Tibial artery (tissue), 4 donors: ENCODE measurements at regions not wholly inside any gene's neighbourhood (a gene's known extent, or its start where the extent isn't known, plus 50 kb on each side); places are given as distances from the start of the nearest gene placed in this dataset.
A peak's percentile ranks its signal among the peaks of the same experiment; 100 is the strongest.
"Not testable (repeated sequence)": the region's sequence is repeated elsewhere in the genome, so short reads cannot be mapped to it uniquely, and the experiment has no call there.

ENCODE experiments used
- DNase-seq, 2 donors: peaks; one replicate each; pipeline ENCODE4 v3.0.0-alpha.2; 2019
- H3K27ac ChIP-seq, 2 donors: fragments of 200-600 bp; sonication (generic) in 1 of 2; 1 replicate in 1 of 2; 2 replicates in 1 of 2; pipeline ENCODE4 v1.5.1; 2018 to 2019; ENCODE audit warnings: mild to moderate bottlenecking in 1 of 2
- H3K27me3 ChIP-seq, 2 donors: fragments of 200-600 bp; sonication (generic) in 1 of 2; one replicate each; pipeline versions ENCODE4 v1.5.1 to v1.6.0; 2016 to 2019
- H3K36me3 ChIP-seq, 3 donors: fragments of 200-600 bp; sonication (generic) in 2 of 3; one replicate each; pipeline ENCODE4 v1.5.1; 2016 to 2019; ENCODE audit warnings: mild to moderate bottlenecking in 2 of 3
- H3K4me1 ChIP-seq, 4 donors: fragments of 200-600 bp; sonication (generic) in 2 of 4; 1 replicate in 3 of 4; 2 replicates in 1 of 4; pipeline ENCODE4 v1.5.1; 2016 to 2019
- H3K4me3 ChIP-seq, 2 donors: fragments of 200-600 bp; sonication (generic) in 1 of 2; 1 replicate in 1 of 2; 2 replicates in 1 of 2; pipeline ENCODE4 v1.5.1; 2018 to 2019; ENCODE audit warnings: mild to moderate bottlenecking in 2 of 2
- H3K9me3 ChIP-seq, 3 donors: fragments of 200-600 bp; sonication (generic) in 1 of 3; one replicate each; pipeline ENCODE4 v1.5.1; 2016 to 2019
- intact Hi-C: fragments of 100-400 bp; cut with DNase I; formaldehyde crosslinking; loops from one replicate; pipeline ENCODE4 v1.15.0; 2023; ENCODE audit warnings: low total_unique reads
- TF ChIP-seq, protein P1 (sequence below), 2 experiments: fragments of 200-600 bp in 1 of 2; fragments of 450-650 bp in 1 of 2; IDR thresholded peaks; one replicate each; pipeline ENCODE4 v1.5.1; 2017 to 2019; ENCODE audit warnings: antibody characterized with exemption in 2 of 2, mild to moderate bottlenecking in 1 of 2, moderate library complexity in 1 of 2

DNA sequence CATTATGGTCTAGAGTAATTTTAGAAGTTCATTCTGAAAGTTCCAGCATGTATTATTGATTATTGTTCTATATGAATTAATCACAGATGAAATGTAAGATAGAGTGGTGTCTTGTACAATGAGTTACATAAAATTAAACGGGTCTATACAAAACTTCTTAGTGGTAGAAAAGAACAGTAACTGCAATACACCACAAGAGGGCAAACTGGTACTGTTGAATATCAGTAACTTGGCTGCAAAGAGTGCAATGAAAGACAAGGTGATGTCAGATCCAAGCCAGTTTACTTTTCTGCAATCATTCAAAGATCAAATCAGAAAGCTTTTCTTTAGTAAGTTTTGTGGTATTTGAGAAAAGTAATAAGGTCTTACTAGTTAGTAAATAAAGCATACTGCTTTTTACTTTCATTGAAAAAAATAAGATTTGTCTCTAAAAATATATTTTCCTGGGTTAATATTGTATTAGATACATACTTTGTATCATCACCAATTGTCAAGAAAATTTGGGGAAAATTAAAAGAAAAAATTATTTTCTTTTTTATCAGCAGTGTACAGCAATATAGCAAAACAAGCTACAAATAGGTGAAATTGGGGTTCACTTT lies 66.4 kb upstream of the BTG3 start:
- Histone ChIP-seq H3K9me3 (no peaks in the 10 kb centered on the region), H3K27me3 (no peaks in the 10 kb centered on the region), H3K27ac (no peak overlapping the region), H3K4me3 (no peak overlapping the region), H3K4me1 (no peaks in the 10 kb centered on the region), H3K36me3 (no peaks in the 10 kb centered on the region)
- TF ChIP-seq, protein P1, sequence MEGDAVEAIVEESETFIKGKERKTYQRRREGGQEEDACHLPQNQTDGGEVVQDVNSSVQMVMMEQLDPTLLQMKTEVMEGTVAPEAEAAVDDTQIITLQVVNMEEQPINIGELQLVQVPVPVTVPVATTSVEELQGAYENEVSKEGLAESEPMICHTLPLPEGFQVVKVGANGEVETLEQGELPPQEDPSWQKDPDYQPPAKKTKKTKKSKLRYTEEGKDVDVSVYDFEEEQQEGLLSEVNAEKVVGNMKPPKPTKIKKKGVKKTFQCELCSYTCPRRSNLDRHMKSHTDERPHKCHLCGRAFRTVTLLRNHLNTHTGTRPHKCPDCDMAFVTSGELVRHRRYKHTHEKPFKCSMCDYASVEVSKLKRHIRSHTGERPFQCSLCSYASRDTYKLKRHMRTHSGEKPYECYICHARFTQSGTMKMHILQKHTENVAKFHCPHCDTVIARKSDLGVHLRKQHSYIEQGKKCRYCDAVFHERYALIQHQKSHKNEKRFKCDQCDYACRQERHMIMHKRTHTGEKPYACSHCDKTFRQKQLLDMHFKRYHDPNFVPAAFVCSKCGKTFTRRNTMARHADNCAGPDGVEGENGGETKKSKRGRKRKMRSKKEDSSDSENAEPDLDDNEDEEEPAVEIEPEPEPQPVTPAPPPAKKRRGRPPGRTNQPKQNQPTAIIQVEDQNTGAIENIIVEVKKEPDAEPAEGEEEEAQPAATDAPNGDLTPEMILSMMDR (IDR thresholded peaks at IDR 0.05) = peak; percentile 80 to 90
- intact Hi-C loops = loop anchor here (5.0 kb wide), 2 partner anchors 223 to 243 kb away; no protein-coding TSS in a partner anchor
- DNase-seq = no peak

- not testable (repeated sequence) for H3K9me3 ChIP-seq, DNase-seq, H3K27me3 ChIP-seq, H3K27ac ChIP-seq, H3K4me1 ChIP-seq, H3K36me3 ChIP-seq, H3K4me3 ChIP-seq
- intact Hi-C loops = loop anchor here (5.0 kb wide), 2 partner anchors 225 to 245 kb away; no protein-coding TSS in a partner anchor
Observed at GRCh38 chr21:17676930-17677329, 64.2 kb upstream of the BTG3 start.

- Histone ChIP-seq H3K4me3 (no peak overlapping the region), H3K4me1 (no peaks in the 10 kb centered on the region), H3K36me3 (no peaks in the 10 kb centered on the region), H3K9me3 (no peaks in the 10 kb centered on the region), H3K27ac (no peak overlapping the region), H3K27me3 (no peaks in the 10 kb centered on the region)
- no peak for DNase-seq
- TF ChIP-seq, protein P1 (IDR thresholded peaks at IDR 0.05) = no peak
- intact Hi-C loops = no loop called here
Observed at GRCh38 chr21:17674106-17674505, 61.4 kb upstream of the BTG3 start.

- Histone ChIP-seq H3K4me3 (no peak overlapping the region), H3K36me3 (no peaks in the 10 kb centered on the region), H3K4me1 (no peaks in the 10 kb centered on the region), H3K27ac (no peak overlapping the region), H3K27me3 (no peaks in the 10 kb centered on the region), H3K9me3 (no peaks in the 10 kb centered on the region)
- intact Hi-C loops = no loop called here
- TF ChIP-seq, protein P1 (IDR thresholded peaks at IDR 0.05) = no peak
- no peak for DNase-seq
Observed at GRCh38 chr21:17673261-17674020, 60.7 kb upstream of the BTG3 start.

DNA sequence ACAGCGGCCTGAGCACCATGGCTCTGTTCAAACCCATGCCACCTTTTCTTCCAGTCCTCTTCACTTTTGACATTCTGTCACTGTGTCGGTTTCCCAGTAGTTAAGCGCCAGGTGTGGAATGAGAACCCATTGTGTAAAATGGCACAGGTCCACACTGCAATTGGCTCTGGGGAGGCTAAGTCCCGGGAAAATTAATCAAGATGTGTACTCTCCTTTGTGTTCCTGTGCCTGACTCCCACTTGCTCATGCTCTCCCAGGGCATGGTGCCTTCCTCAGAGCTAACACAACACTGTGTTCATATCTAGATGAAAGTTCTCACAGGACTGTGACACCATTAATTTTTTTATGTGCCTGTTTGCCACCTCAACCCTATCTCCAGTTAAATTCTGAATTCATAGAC lies 59.0 kb upstream of the BTG3 start:
- no peaks in the 10 kb centered on the region for H3K36me3 ChIP-seq
- H3K27me3 ChIP-seq = no peaks in the 10 kb centered on the region
- H3K4me3 ChIP-seq = no peak overlapping the region
- H3K27ac ChIP-seq = no peak overlapping the region
- intact Hi-C loops = no loop called here
- DNase-seq = no peak
- TF ChIP-seq, protein P1 (IDR thresholded peaks at IDR 0.05) = no peak
- no peaks in the 10 kb centered on the region for H3K9me3 ChIP-seq
- no peaks in the 10 kb centered on the region for H3K4me1 ChIP-seq

GRCh38 chr21:17668479-17669140 lies 55.9 kb upstream of the BTG3 start:
- no peaks in the 10 kb centered on the region for H3K9me3 ChIP-seq
- intact Hi-C loops = no loop called here

More at GRCh38 chr21:17668479-17669140, 55.9 kb upstream of the BTG3 start:
- Histone ChIP-seq H3K4me3 (no peak overlapping the region), H3K27me3 (no peaks in the 10 kb centered on the region), H3K36me3 (no peaks in the 10 kb centered on the region), H3K4me1 (no peaks in the 10 kb centered on the region), H3K27ac (no peak overlapping the region)
- DNase-seq = no peak
- TF ChIP-seq, protein P1 (IDR thresholded peaks at IDR 0.05) = no peak
